Liver (tissue), 8 donors: ENCODE measurements at regions not wholly inside any gene's neighbourhood (a gene's known extent, or its start where the extent isn't known, plus 50 kb on each side); places are given as distances from the start of the nearest gene placed in this dataset.

Source experiments
- DNase-seq: peaks from one replicate; pipeline ENCODE4 v3.0.0-alpha.2; 2017; ENCODE audit warnings: low spot score
- H3K27ac ChIP-seq, 2 donors: one replicate each; pipeline ENCODE4 v1.7.0; 2013; ENCODE audit warnings: inconsistent platforms in 2 of 2, low read length in 2 of 2, control low read depth in 1 of 2, low read depth in 1 of 2, mild to moderate bottlenecking in 1 of 2
- H3K27me3 ChIP-seq, 4 donors: one replicate each; pipeline versions ENCODE4 v1.6.1 to v1.7.0; 2013; ENCODE audit warnings: low read length in 3 of 4, inconsistent platforms in 1 of 4, mild to moderate bottlenecking in 1 of 4, moderate library complexity in 1 of 4; ENCODE audit not compliant: control insufficient read depth in 4 of 4, insufficient read depth in 4 of 4
- H3K36me3 ChIP-seq, 4 donors: one replicate each; pipeline versions ENCODE4 v1.6.1 to v1.7.0; 2013; ENCODE audit warnings: low read length in 3 of 4, mild to moderate bottlenecking in 3 of 4, low read depth in 1 of 4, moderate library complexity in 1 of 4; ENCODE audit not compliant: control insufficient read depth in 4 of 4, insufficient read depth in 3 of 4
- H3K4me1 ChIP-seq, 4 donors: one replicate each; pipeline versions ENCODE4 v1.6.1 to v1.7.0; 2013; ENCODE audit warnings: low read length in 3 of 4, mild to moderate bottlenecking in 3 of 4, moderate library complexity in 1 of 4; ENCODE audit not compliant: control insufficient read depth in 4 of 4, insufficient read depth in 4 of 4
- H3K4me3 ChIP-seq, 3 donors: one replicate each; pipeline versions ENCODE4 v1.6.1 to v1.7.0; 2013; ENCODE audit warnings: low read length in 3 of 3, control low read depth in 1 of 3, low read depth in 1 of 3, mild to moderate bottlenecking in 1 of 3
- H3K9ac ChIP-seq, 2 donors: one replicate each; pipeline ENCODE4 v1.7.0; 2013; ENCODE audit warnings: low read length in 2 of 2, mild to moderate bottlenecking in 2 of 2, moderate library complexity in 2 of 2, control low read depth in 1 of 2, low read depth in 1 of 2
- H3K9me3 ChIP-seq, 4 donors: one replicate each; pipeline versions ENCODE4 v1.6.1 to v1.7.0; 2013; ENCODE audit warnings: low read length in 3 of 4; ENCODE audit not compliant: control insufficient read depth in 4 of 4
- EGR1 ChIP-seq, 2 donors: IDR thresholded peaks; 2 replicates each; pipeline ENCODE4 v1.6.1; 2016 to 2018; ENCODE audit warnings: antibody characterized with exemption in 2 of 2, low read depth in 2 of 2
- FOXA1 ChIP-seq: IDR thresholded peaks from 2 replicates; pipeline ENCODE4 v1.6.1; 2016; ENCODE audit warnings: antibody characterized with exemption
- FOXA2 ChIP-seq: IDR thresholded peaks from 2 replicates; pipeline ENCODE4 v1.6.1; 2016; ENCODE audit warnings: antibody characterized with exemption
- GABPA ChIP-seq, 2 donors: IDR thresholded peaks in 1 of 2; conservative IDR thresholded peaks in 1 of 2; 2 replicates each; pipeline ENCODE4 v1.6.1; 2016; ENCODE audit warnings: antibody characterized with exemption in 2 of 2, mild to moderate bottlenecking in 1 of 2, moderate library complexity in 1 of 2
- HNF4A ChIP-seq, 2 donors: conservative IDR thresholded peaks; 2 replicates each; pipeline ENCODE4 v1.6.1; 2016; ENCODE audit warnings: antibody characterized with exemption in 2 of 2, mild to moderate bottlenecking in 2 of 2
- HNF4G ChIP-seq: IDR thresholded peaks from 2 replicates; pipeline ENCODE4 v1.6.1; 2016; ENCODE audit warnings: antibody characterized with exemption
- JUND ChIP-seq, 2 donors: IDR thresholded peaks; 2 replicates each; pipeline ENCODE4 v1.6.1; 2016; ENCODE audit warnings: antibody characterized with exemption in 2 of 2
- NR2F2 ChIP-seq: IDR thresholded peaks from 2 replicates; pipeline ENCODE4 v1.6.1; 2016; ENCODE audit warnings: antibody characterized with exemption
- RAD21 ChIP-seq, 2 donors: IDR thresholded peaks; 2 replicates each; pipeline ENCODE4 v1.6.1; 2016; ENCODE audit warnings: antibody characterized with exemption in 2 of 2, mild to moderate bottlenecking in 2 of 2
- RXRA ChIP-seq, 2 donors: IDR thresholded peaks; 2 replicates each; pipeline ENCODE4 v1.6.1; 2017 to 2018; ENCODE audit warnings: antibody characterized with exemption in 2 of 2, mild to moderate bottlenecking in 1 of 2
- SP1 ChIP-seq: IDR thresholded peaks from 2 replicates; pipeline ENCODE4 v1.6.1; 2018; ENCODE audit warnings: antibody characterized with exemption, mild to moderate bottlenecking
- TAF1 ChIP-seq: conservative IDR thresholded peaks from 2 replicates; pipeline ENCODE4 v1.6.1; 2016; ENCODE audit warnings: antibody characterized with exemption, mild to moderate bottlenecking
- YY1 ChIP-seq: IDR thresholded peaks from 2 replicates; pipeline ENCODE4 v1.6.1; 2016; ENCODE audit warnings: antibody characterized with exemption, mild to moderate bottlenecking
- WGBS: extraction: QIAGEN DNeasy Blood & Tissue Kit; methylation state at CpG from one replicate; pipeline ENCODE4 v1.1.7; 2013; 5-methylcytosine and 5-hydroxymethylcytosine counted together
- TF ChIP-seq, protein P1 (sequence below): fragments of 150-350 bp; IDR thresholded peaks from 2 replicates; pipeline ENCODE4 v1.5.1; 2017; ENCODE audit warnings: improper control_type of control experiment, low read depth, low read length; ENCODE audit not compliant: missing input control
- TF ChIP-seq, protein P2 (sequence below): IDR thresholded peaks from 2 replicates; pipeline ENCODE4 v1.6.1; 2016; ENCODE audit warnings: antibody characterized with exemption, mild to moderate bottlenecking
- TF ChIP-seq, protein P3 (sequence below): IDR thresholded peaks from 2 replicates; pipeline ENCODE4 v1.6.1; 2016; ENCODE audit warnings: antibody characterized with exemption
- TF ChIP-seq, protein P4 (sequence below): IDR thresholded peaks from 2 replicates; pipeline ENCODE4 v1.6.1; 2016; ENCODE audit warnings: antibody characterized with exemption
- TF ChIP-seq, protein P5 (sequence below): IDR thresholded peaks from 2 replicates; pipeline ENCODE4 v1.6.1; 2016; ENCODE audit warnings: antibody characterized with exemption
- donor health status: healthy.
- donor health status: healthy.
- donor health status: healthy.
- donor health status: healthy.
- donor health status: healthy.

DNA sequence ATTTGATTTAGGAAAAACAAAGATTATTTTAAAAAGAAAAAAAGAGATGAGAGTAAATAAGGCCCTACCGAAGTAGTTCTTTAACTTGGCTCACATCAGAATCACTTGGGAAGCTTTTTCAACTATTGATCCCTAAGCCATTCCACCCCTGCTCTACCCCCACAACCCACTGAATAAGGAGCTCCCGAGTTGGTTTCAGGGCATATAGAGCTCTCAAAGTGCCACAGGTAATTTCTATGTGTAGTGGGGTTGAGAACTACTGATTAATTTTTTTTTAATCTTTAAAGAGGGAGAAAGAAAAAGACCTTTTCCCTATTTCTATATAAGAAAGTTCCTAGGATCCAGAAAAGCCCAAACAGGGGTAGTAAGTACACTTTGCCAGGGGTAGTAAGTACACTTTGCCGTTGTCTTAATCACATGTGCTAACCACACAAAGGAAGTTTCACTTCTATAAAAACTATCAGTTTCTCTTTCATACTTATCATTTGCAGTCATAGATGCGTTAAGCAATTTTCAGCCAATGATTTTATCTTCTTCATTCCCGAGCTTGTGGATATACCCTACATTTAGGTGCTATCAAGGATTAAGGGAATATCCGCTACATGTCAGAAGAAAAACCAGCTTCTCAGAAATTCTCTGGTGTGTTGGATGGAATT is 108.4 kb upstream of the ZC3H12C start (continued):
- TF ChIP-seq, protein P1, sequence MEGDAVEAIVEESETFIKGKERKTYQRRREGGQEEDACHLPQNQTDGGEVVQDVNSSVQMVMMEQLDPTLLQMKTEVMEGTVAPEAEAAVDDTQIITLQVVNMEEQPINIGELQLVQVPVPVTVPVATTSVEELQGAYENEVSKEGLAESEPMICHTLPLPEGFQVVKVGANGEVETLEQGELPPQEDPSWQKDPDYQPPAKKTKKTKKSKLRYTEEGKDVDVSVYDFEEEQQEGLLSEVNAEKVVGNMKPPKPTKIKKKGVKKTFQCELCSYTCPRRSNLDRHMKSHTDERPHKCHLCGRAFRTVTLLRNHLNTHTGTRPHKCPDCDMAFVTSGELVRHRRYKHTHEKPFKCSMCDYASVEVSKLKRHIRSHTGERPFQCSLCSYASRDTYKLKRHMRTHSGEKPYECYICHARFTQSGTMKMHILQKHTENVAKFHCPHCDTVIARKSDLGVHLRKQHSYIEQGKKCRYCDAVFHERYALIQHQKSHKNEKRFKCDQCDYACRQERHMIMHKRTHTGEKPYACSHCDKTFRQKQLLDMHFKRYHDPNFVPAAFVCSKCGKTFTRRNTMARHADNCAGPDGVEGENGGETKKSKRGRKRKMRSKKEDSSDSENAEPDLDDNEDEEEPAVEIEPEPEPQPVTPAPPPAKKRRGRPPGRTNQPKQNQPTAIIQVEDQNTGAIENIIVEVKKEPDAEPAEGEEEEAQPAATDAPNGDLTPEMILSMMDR, result no peak
- TF ChIP-seq GABPA (IDR thresholded peaks at IDR 0.05 in 1 of 2, conservative IDR thresholded peaks at IDR 0.05 in 1 of 2), result no peak

DNA sequence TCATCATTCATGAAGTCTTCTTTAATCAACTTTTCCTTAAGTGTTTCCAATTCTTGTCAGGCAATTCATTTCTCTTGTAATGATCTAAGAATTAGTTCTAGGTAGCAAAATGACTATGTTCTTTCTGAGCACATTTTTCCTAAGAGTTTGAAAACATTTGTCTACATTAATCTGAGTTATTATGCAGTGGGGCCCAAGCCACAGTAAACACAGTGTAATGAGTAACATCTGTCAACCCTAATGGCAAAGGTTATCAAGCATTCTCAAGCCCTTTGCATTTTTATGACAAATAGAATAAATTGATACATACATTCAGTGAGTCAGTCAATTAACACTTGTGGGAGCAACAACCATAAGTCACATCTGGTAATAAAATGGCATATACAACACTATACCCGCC is 106.7 kb upstream of the ZC3H12C start:
- Histone ChIP-seq H3K27me3 (no peaks in the 10 kb centered on the region), H3K27ac (no peak overlapping the region), H3K4me1 (no peaks in the 10 kb centered on the region), H3K9ac (no peak overlapping the region), H3K4me3 (no peak overlapping the region), H3K36me3 (no peaks in the 10 kb centered on the region), H3K9me3 (peaks cover 0 to 2% (median 0%) of the 10 kb centered on the region in 4 donors)
- DNase-seq, result no peak
- 77% methylated on average over 1 of the region's 1 CpG for WGBS
- TF ChIP-seq EGR1 (IDR thresholded peaks at IDR 0.05; ENCODE audit: low read depth in 2 of 2), result no peak
- TF ChIP-seq, protein P2, sequence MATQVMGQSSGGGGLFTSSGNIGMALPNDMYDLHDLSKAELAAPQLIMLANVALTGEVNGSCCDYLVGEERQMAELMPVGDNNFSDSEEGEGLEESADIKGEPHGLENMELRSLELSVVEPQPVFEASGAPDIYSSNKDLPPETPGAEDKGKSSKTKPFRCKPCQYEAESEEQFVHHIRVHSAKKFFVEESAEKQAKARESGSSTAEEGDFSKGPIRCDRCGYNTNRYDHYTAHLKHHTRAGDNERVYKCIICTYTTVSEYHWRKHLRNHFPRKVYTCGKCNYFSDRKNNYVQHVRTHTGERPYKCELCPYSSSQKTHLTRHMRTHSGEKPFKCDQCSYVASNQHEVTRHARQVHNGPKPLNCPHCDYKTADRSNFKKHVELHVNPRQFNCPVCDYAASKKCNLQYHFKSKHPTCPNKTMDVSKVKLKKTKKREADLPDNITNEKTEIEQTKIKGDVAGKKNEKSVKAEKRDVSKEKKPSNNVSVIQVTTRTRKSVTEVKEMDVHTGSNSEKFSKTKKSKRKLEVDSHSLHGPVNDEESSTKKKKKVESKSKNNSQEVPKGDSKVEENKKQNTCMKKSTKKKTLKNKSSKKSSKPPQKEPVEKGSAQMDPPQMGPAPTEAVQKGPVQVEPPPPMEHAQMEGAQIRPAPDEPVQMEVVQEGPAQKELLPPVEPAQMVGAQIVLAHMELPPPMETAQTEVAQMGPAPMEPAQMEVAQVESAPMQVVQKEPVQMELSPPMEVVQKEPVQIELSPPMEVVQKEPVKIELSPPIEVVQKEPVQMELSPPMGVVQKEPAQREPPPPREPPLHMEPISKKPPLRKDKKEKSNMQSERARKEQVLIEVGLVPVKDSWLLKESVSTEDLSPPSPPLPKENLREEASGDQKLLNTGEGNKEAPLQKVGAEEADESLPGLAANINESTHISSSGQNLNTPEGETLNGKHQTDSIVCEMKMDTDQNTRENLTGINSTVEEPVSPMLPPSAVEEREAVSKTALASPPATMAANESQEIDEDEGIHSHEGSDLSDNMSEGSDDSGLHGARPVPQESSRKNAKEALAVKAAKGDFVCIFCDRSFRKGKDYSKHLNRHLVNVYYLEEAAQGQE, result no peak
- TF ChIP-seq SP1, result no peak
- TF ChIP-seq, protein P3, sequence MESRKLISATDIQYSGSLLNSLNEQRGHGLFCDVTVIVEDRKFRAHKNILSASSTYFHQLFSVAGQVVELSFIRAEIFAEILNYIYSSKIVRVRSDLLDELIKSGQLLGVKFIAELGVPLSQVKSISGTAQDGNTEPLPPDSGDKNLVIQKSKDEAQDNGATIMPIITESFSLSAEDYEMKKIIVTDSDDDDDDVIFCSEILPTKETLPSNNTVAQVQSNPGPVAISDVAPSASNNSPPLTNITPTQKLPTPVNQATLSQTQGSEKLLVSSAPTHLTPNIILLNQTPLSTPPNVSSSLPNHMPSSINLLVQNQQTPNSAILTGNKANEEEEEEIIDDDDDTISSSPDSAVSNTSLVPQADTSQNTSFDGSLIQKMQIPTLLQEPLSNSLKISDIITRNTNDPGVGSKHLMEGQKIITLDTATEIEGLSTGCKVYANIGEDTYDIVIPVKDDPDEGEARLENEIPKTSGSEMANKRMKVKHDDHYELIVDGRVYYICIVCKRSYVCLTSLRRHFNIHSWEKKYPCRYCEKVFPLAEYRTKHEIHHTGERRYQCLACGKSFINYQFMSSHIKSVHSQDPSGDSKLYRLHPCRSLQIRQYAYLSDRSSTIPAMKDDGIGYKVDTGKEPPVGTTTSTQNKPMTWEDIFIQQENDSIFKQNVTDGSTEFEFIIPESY, result no peak
- TF ChIP-seq TAF1, result no peak
- TF ChIP-seq FOXA2, result no peak
- TF ChIP-seq HNF4A (conservative IDR thresholded peaks at IDR 0.05), result no peak
- TF ChIP-seq, protein P1, result no peak
- TF ChIP-seq JUND (IDR thresholded peaks at IDR 0.05), result no peak
- no peak for TF ChIP-seq RXRA (IDR thresholded peaks at IDR 0.05)
- TF ChIP-seq RAD21 (IDR thresholded peaks at IDR 0.05), result no peak
- no peak for TF ChIP-seq GABPA (IDR thresholded peaks at IDR 0.05 in 1 of 2, conservative IDR thresholded peaks at IDR 0.05 in 1 of 2)
- TF ChIP-seq, protein P4, sequence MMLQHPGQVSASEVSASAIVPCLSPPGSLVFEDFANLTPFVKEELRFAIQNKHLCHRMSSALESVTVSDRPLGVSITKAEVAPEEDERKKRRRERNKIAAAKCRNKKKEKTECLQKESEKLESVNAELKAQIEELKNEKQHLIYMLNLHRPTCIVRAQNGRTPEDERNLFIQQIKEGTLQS, result no peak
- TF ChIP-seq, protein P5, sequence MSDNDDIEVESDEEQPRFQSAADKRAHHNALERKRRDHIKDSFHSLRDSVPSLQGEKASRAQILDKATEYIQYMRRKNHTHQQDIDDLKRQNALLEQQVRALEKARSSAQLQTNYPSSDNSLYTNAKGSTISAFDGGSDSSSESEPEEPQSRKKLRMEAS, result no peak
- no peak for TF ChIP-seq NR2F2
- no peak for TF ChIP-seq FOXA1
- TF ChIP-seq YY1, result no peak
- no peak for TF ChIP-seq HNF4G
